Ascending aorta (tissue), 2 donors: ENCODE measurements at regions not wholly inside any gene's neighbourhood (a gene's known extent, or its start where the extent isn't known, plus 50 kb on each side); places are given as distances from the start of the nearest gene placed in this dataset.

Experiments used
- DNase-seq, 2 donors: peaks; one replicate each; pipeline ENCODE4 v3.0.0-alpha.2; 2019; ENCODE audit warnings: low spot score in 2 of 2
- H3K27ac ChIP-seq, 2 donors: fragments of 200-600 bp; sonication (generic); one replicate each; pipeline ENCODE4 v1.5.1; 2016 to 2017; ENCODE audit warnings: mild to moderate bottlenecking in 1 of 2
- H3K27me3 ChIP-seq: fragments of 200-600 bp; sonication (generic); one replicate; pipeline ENCODE4 v1.5.1; 2017
- H3K36me3 ChIP-seq, 2 donors: fragments of 200-600 bp; sonication (generic); one replicate each; pipeline ENCODE4 v1.5.1; 2016
- H3K4me1 ChIP-seq, 2 donors: fragments of 200-600 bp; sonication (generic); one replicate each; pipeline ENCODE4 v1.5.1; 2016 to 2017; ENCODE audit warnings: mild to moderate bottlenecking in 1 of 2
- H3K4me3 ChIP-seq, 2 donors: fragments of 200-600 bp; sonication (generic); one replicate each; pipeline ENCODE4 v1.5.1; 2016 to 2017; ENCODE audit warnings: mild to moderate bottlenecking in 1 of 2
- H3K9me3 ChIP-seq, 2 donors: fragments of 200-600 bp; sonication (generic); one replicate each; pipeline ENCODE4 v1.5.1; 2016
- intact Hi-C: fragments of 100-400 bp; cut with DNase I; formaldehyde crosslinking; loops from one replicate; pipeline ENCODE4 v1.15.1; 2023
- TF ChIP-seq, protein P1 (sequence below), 3 experiments: fragments of 200-600 bp in 2 of 3; fragments of 450-650 bp in 1 of 3; sonication (generic) in 2 of 3; IDR thresholded peaks; one replicate each; pipeline ENCODE4 v1.5.1; 2016 to 2019; ENCODE audit warnings: antibody characterized with exemption in 3 of 3, mild to moderate bottlenecking in 1 of 3, moderate library complexity in 1 of 3

DNA sequence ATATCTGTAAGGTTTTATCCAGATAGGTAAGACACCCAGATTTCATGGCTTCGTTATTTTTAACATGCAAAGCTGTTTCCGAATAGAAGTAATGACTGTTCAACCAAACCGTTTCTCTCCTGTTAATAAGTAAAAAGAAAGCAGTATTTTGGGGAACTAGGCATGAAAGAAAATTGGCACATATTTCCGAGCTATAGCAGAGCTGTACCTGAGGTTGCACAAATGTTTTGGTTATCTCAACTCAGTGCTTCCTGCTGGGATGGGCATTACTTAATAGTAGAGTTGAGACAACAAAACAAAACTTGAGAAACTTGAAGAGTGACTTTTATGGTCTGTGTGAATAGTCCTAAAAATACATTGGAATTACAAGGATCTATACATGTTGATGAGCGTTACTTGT lies 564.3 kb upstream of the SORCS1 start:
- intact Hi-C loops: no loop called here
- H3K27ac ChIP-seq: no peak overlapping the region
- no peak for DNase-seq
- no peaks in the 10 kb centered on the region for H3K27me3 ChIP-seq
- no peaks in the 10 kb centered on the region for H3K4me1 ChIP-seq
- peaks cover 2 to 4% of the 10 kb centered on the region in 2 donors for H3K9me3 ChIP-seq
- no peak overlapping the region for H3K4me3 ChIP-seq
- TF ChIP-seq, protein P1, sequence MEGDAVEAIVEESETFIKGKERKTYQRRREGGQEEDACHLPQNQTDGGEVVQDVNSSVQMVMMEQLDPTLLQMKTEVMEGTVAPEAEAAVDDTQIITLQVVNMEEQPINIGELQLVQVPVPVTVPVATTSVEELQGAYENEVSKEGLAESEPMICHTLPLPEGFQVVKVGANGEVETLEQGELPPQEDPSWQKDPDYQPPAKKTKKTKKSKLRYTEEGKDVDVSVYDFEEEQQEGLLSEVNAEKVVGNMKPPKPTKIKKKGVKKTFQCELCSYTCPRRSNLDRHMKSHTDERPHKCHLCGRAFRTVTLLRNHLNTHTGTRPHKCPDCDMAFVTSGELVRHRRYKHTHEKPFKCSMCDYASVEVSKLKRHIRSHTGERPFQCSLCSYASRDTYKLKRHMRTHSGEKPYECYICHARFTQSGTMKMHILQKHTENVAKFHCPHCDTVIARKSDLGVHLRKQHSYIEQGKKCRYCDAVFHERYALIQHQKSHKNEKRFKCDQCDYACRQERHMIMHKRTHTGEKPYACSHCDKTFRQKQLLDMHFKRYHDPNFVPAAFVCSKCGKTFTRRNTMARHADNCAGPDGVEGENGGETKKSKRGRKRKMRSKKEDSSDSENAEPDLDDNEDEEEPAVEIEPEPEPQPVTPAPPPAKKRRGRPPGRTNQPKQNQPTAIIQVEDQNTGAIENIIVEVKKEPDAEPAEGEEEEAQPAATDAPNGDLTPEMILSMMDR (IDR thresholded peaks at IDR 0.05): no peak
- no peaks in the 10 kb centered on the region for H3K36me3 ChIP-seq

DNA sequence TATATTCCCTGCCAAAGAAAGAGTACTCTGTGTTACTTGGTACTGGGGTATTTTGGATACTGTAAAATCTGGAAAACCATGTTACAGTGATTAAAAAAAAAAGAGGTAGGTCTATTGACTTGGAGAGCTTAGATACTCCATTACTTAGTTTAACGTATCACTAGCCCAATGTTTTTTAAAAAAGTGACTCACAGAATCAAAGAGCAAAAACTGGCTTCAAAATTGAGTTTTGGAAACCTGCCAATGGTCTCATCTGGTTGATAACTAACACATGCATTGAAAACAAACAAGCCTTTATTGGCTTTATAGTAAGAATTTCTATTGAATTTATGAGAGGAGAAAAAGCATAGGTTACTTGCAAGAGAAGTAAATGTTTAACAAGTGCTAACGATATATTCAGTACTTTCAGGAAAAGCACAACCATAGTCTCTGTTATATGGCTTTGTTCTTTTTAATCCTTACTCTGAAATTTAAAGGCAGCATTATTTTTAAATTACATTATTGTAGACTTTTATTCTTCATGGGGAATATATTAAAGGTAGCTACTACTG lies 563.3 kb upstream of the SORCS1 start:
- Histone ChIP-seq H3K27me3 (no peaks in the 10 kb centered on the region), H3K4me1 (no peaks in the 10 kb centered on the region), H3K9me3 (no peaks in the 10 kb centered on the region), H3K4me3 (no peak overlapping the region), H3K27ac (no peak overlapping the region), H3K36me3 (no peaks in the 10 kb centered on the region)
- intact Hi-C loops: no loop called here
- DNase-seq: no peak
- TF ChIP-seq, protein P1 (IDR thresholded peaks at IDR 0.05): no peak

DNA sequence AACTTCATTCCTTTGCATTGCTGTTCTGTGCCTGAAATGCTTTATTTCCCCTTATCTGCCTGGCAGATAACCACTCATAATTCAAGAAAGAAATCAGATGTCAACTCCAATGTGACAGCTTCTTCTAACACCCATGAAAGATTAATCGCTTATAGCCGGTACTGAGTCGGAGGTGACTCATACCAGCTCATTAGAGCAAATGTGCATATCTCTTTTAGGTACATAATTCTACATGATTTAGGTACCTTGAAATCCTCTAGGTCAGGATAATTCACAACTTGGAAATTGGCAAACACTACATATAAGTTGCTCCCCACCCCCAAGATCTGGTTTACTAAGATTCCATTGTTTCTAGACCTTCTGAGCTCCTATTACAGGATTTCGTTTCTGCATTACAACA lies 554.4 kb upstream of the SORCS1 start:
- Histone ChIP-seq H3K27me3 (no peaks in the 10 kb centered on the region), H3K27ac (no peak overlapping the region), H3K36me3 (no peaks in the 10 kb centered on the region), H3K4me1 (no peaks in the 10 kb centered on the region), H3K4me3 (no peak overlapping the region), H3K9me3 (no peaks in the 10 kb centered on the region)
- DNase-seq: no peak
- TF ChIP-seq, protein P1 (IDR thresholded peaks at IDR 0.05): no peak
- intact Hi-C loops: no loop called here

DNA sequence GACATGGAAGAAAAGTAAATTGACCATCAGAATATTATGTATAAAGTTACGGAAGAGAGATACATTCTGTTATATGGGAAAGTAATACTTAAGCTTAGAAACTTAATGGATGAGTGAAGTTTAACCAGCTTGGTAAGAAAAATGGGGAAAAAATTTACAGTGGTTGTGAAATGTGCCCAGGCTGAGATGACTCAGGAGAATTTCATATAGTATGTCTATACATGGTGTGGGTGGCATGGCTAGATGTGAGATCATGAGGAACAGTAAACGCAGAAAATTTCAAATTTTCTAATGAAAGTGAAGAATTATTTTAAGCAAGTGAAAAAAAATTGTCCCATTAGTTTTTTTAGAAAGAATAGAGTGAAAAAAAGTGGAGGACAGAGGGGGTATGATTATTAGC lies 552.5 kb upstream of the SORCS1 start:
- no peaks in the 10 kb centered on the region for H3K36me3 ChIP-seq
- TF ChIP-seq, protein P1 (IDR thresholded peaks at IDR 0.05): no peak
- intact Hi-C loops: no loop called here

DNA sequence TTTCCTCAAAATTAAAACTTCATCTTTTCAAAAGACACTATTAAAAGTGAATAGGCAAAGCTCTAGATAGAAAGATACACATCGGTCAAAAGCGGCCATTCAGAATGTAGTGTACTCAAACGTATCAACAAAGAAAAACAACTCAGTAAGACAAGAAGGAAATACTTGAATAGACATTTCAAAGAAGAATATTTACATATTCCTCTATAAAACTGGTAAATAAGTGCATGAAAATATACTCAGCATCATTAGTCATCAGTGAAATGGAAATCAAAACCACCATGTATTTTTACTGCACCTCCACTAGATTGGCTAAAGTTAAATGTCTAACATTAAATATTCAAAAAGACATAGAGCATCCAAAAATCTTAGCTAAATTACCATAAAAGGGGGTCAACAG lies 551.1 kb upstream of the SORCS1 start:
- no peak overlapping the region for H3K4me3 ChIP-seq
- TF ChIP-seq, protein P1 (IDR thresholded peaks at IDR 0.05): no peak
- intact Hi-C loops: no loop called here
- no peaks in the 10 kb centered on the region for H3K9me3 ChIP-seq
- H3K4me1 ChIP-seq: no peaks in the 10 kb centered on the region
- H3K27me3 ChIP-seq: no peaks in the 10 kb centered on the region
- no peak for DNase-seq
- no peak overlapping the region for H3K27ac ChIP-seq
- no peaks in the 10 kb centered on the region for H3K36me3 ChIP-seq

More for the DNA sequence above, 552.5 kb upstream of the SORCS1 start:
- Histone ChIP-seq H3K27ac (no peak overlapping the region), H3K4me3 (no peak overlapping the region), H3K4me1 (no peaks in the 10 kb centered on the region), H3K27me3 (no peaks in the 10 kb centered on the region), H3K9me3 (no peaks in the 10 kb centered on the region)
- DNase-seq: no peak

DNA sequence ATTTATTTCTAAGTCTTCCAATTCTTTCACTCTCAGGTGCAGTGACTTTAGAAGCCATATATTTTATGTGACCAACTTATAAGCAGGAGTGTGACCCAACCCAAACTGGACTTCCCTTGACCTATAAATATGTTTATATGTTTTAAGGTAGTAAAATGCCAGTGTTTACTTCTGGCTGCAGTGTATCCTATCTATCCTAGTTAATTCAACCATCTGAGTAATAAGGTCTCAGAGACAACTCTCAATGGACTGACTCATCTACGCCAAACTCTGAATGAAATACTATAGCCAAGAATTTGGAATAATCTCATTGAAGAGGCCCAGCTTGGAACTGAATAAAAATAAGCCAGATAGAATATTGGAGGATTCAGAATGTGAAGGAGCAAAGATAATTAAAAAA lies 544.5 kb upstream of the SORCS1 start:
- Histone ChIP-seq H3K27me3 (no peaks in the 10 kb centered on the region), H3K36me3 (no peaks in the 10 kb centered on the region), H3K27ac (no peak overlapping the region), H3K9me3 (no peaks in the 10 kb centered on the region), H3K4me3 (no peak overlapping the region), H3K4me1 (no peaks in the 10 kb centered on the region)
- TF ChIP-seq, protein P1 (IDR thresholded peaks at IDR 0.05): no peak
- DNase-seq: no peak
- intact Hi-C loops: no loop called here
